ENCODE measurements at regions not wholly inside any gene's neighbourhood (a gene's known extent, or its start where the extent isn't known, plus 50 kb on each side); places are given as distances from the start of the nearest gene placed in this dataset.

GRCh38 chr6:153644000-153644399, 395.0 kb upstream of the OPRM1 start (continued):
- TF ChIP-seq ATF2 (IDR thresholded peaks at IDR 0.05; ENCODE audit: low read length): no peak
- TF ChIP-seq FOSL1 (IDR thresholded peaks at IDR 0.05; ENCODE audit: insufficient read depth, low read depth, low read length): no peak
- no peak for TF ChIP-seq POLR2A (IDR thresholded peaks at IDR 0.05; ENCODE audit: control extremely low read depth in 1 of 2, low read depth in 2 of 2, low read length in 2 of 2)
- TF ChIP-seq KDM5A (IDR thresholded peaks at IDR 0.05; ENCODE audit: low read length): no peak
